H1 (cell line): ENCODE measurements at regions not wholly inside any gene's neighbourhood (a gene's known extent, or its start where the extent isn't known, plus 50 kb on each side); places are given as distances from the start of the nearest gene placed in this dataset.

ENCODE experiments used
- CTCF ChIA-PET: fragments of 300-600 bp; sonication (Branson Sonifier 250); formaldehyde crosslinking; loops from one replicate; lab custom pipeline; 2021; ENCODE audit not compliant: partially characterized antibody; lab: Charles Lee
- POLR2A ChIA-PET: fragments of 300-600 bp; sonication (Branson Sonifier 250); formaldehyde crosslinking; loops from one replicate; lab custom pipeline; 2021; ENCODE audit warnings: inconsistent platforms; ENCODE audit not compliant: partially characterized antibody; lab: Charles Lee
- DNase-seq, 2 experiments: peaks; one replicate each; pipeline versions ENCODE4 v3.0.0 to v3.0.0-alpha.2; 2010 to 2022; ENCODE audit warnings: low spot score in 2 of 2, low read depth in 1 of 2, mixed read lengths in 1 of 2
- FAIRE-seq: peaks from 2 replicates; lab custom pipeline; 2011; peaks lifted over from hg19 to GRCh38; lab: Jason Lieb, UNC
- H2AFZ ChIP-seq: 2 replicates; pipeline ENCODE4 v1.8.1; 2012; ENCODE audit warnings: low read length, inconsistent platforms
- H2AK5ac ChIP-seq: 2 replicates; pipeline ENCODE4 v1.6.1; 2013; ENCODE audit warnings: low read depth, low read length
- H2BK120ac ChIP-seq: replicated peaks from 2 replicates; pipeline ENCODE3; 2013; ENCODE audit warnings: low read depth, low read length, inconsistent platforms
- H2BK12ac ChIP-seq: 2 replicates; pipeline ENCODE4 v1.6.1; 2013; ENCODE audit warnings: low read depth, low read length
- H2BK15ac ChIP-seq: 2 replicates; pipeline ENCODE4 v1.6.1; 2013; ENCODE audit warnings: low read length
- H2BK20ac ChIP-seq: 2 replicates; pipeline ENCODE4 v1.6.1; 2013; ENCODE audit warnings: low read length
- H2BK5ac ChIP-seq: 2 replicates; pipeline ENCODE4 v1.6.1; 2013; ENCODE audit warnings: low read depth, low read length
- H3K14ac ChIP-seq: 2 replicates; pipeline ENCODE4 v1.6.1; 2013; ENCODE audit warnings: inconsistent platforms; ENCODE audit not compliant: insufficient read length
- H3K18ac ChIP-seq: 2 replicates; pipeline ENCODE4 v1.6.1; 2013; ENCODE audit warnings: low read length; ENCODE audit errors: extremely low read depth
- H3K23ac ChIP-seq: 2 replicates; pipeline ENCODE4 v1.6.1; 2013; ENCODE audit warnings: inconsistent platforms; ENCODE audit not compliant: insufficient read length
- H3K23me2 ChIP-seq: 2 replicates; pipeline ENCODE4 v1.6.1; 2013; ENCODE audit warnings: low read depth, low read length
- H3K27ac ChIP-seq: 2 replicates; pipeline ENCODE4 v1.6.1; 2011; ENCODE audit warnings: low read depth, low read length, inconsistent platforms
- H3K27me3 ChIP-seq, 4 experiments: replicated peaks in 1 of 4; 1 replicate in 1 of 4; 2 replicates in 3 of 4; pipeline versions ENCODE4 v1.6.1 to v1.8.1; 2011 to 2013; ENCODE audit warnings: low read length in 3 of 4, mild to moderate bottlenecking in 3 of 4, inconsistent platforms in 2 of 4, mixed read lengths in 2 of 4, moderate library complexity in 1 of 4; ENCODE audit not compliant: control insufficient read depth in 3 of 4, insufficient read depth in 3 of 4; ENCODE audit errors: extremely low read depth in 1 of 4
- H3K36me3 ChIP-seq, 4 experiments: 2 replicates each; pipeline versions ENCODE4 v1.6.1 to v1.8.1; 2011 to 2013; ENCODE audit warnings: mild to moderate bottlenecking in 4 of 4, low read length in 3 of 4, moderate library complexity in 2 of 4, control low read depth in 1 of 4, inconsistent platforms in 1 of 4; ENCODE audit not compliant: insufficient read depth in 4 of 4, control insufficient read depth in 2 of 4
- H3K4ac ChIP-seq: replicated peaks from 2 replicates; pipeline ENCODE3; 2013; ENCODE audit warnings: low read length, low read depth, mixed read lengths, inconsistent platforms; ENCODE audit not compliant: insufficient read length
- H3K4me1 ChIP-seq, 4 experiments: replicated peaks in 1 of 4; 1 replicate in 1 of 4; 2 replicates in 3 of 4; pipeline versions ENCODE4 v1.6.1 to v1.8.1; 2011 to 2013; ENCODE audit warnings: low read length in 3 of 4, inconsistent platforms in 2 of 4, mixed read lengths in 1 of 4; ENCODE audit not compliant: insufficient read depth in 4 of 4, control insufficient read depth in 3 of 4
- H3K4me2 ChIP-seq, 2 experiments: 2 replicates each; pipeline versions ENCODE4 v1.6.1 to v1.8.1; 2011 to 2013; ENCODE audit warnings: low read depth in 2 of 2, low read length in 2 of 2, control low read depth in 1 of 2, inconsistent platforms in 1 of 2, mild to moderate bottlenecking in 1 of 2; ENCODE audit not compliant: insufficient read depth in 1 of 2
- H3K4me3 ChIP-seq, 4 experiments: fragments of 200-600, 300-600 bp in 1 of 4; sonication (generic), shearing (Covaris generic), sonication (Bioruptor Twin) in 1 of 4; 2 replicates each; pipeline versions ENCODE4 v1.5.1 to v1.8.1; 2011 to 2016; ENCODE audit warnings: low read length in 4 of 4, low read depth in 3 of 4, control low read depth in 2 of 4, inconsistent platforms in 2 of 4, mild to moderate bottlenecking in 2 of 4, mixed read lengths in 1 of 4, moderate library complexity in 1 of 4; ENCODE audit not compliant: insufficient read depth in 2 of 4; ENCODE audit errors: extremely low read depth in 1 of 4
- H3K56ac ChIP-seq: replicated peaks from 2 replicates; pipeline ENCODE3; 2013; ENCODE audit warnings: low read depth, mild to moderate bottlenecking, mixed read lengths, low read length, inconsistent platforms; ENCODE audit not compliant: insufficient read length
- H3K79me1 ChIP-seq: 2 replicates; pipeline ENCODE4 v1.6.1; 2013; ENCODE audit warnings: low read depth, low read length, control low read depth
- H3K79me2 ChIP-seq, 2 experiments: 2 replicates each; pipeline versions ENCODE4 v1.6.1 to v1.8.1; 2012 to 2013; ENCODE audit warnings: low read length in 2 of 2, mild to moderate bottlenecking in 2 of 2, inconsistent platforms in 1 of 2; ENCODE audit not compliant: insufficient read depth in 2 of 2, control insufficient read depth in 1 of 2
- H3K9ac ChIP-seq, 4 experiments: replicated peaks in 1 of 4; 1 replicate in 1 of 4; 2 replicates in 3 of 4; pipeline versions ENCODE4 v1.6.1 to v1.8.1; 2011 to 2013; ENCODE audit warnings: low read depth in 3 of 4, low read length in 3 of 4, control low read depth in 2 of 4, mild to moderate bottlenecking in 2 of 4, moderate library complexity in 2 of 4, inconsistent platforms in 1 of 4; ENCODE audit errors: extremely low read depth in 1 of 4
- H3K9me3 ChIP-seq, 2 experiments: 2 replicates each; pipeline versions ENCODE4 v1.6.1 to v1.8.1; 2012 to 2013; ENCODE audit warnings: mild to moderate bottlenecking in 2 of 2, moderate library complexity in 2 of 2, control low read depth in 1 of 2, inconsistent platforms in 1 of 2, low read depth in 1 of 2, low read length in 1 of 2, mixed read lengths in 1 of 2; ENCODE audit not compliant: insufficient read depth in 2 of 2
- H4K20me1 ChIP-seq, 2 experiments: replicated peaks in 1 of 2; 2 replicates each; pipeline versions ENCODE3 to v1.8.1; 2011 to 2013; ENCODE audit warnings: inconsistent platforms in 2 of 2, low read length in 2 of 2, mild to moderate bottlenecking in 1 of 2; ENCODE audit not compliant: insufficient read depth in 2 of 2, control insufficient read depth in 1 of 2
- H4K5ac ChIP-seq: 2 replicates; pipeline ENCODE4 v1.6.1; 2013; ENCODE audit warnings: low read length, low read depth, mixed read lengths, inconsistent platforms; ENCODE audit not compliant: insufficient read length
- H4K8ac ChIP-seq: 2 replicates; pipeline ENCODE4 v1.8.0; 2013; ENCODE audit warnings: mild to moderate bottlenecking, moderate library complexity, low read length, inconsistent platforms; ENCODE audit not compliant: insufficient read depth; ENCODE audit errors: extremely low read depth
- H4K91ac ChIP-seq: replicated peaks from 2 replicates; pipeline ENCODE3; 2013; ENCODE audit warnings: low read length, mixed read lengths, inconsistent platforms; ENCODE audit not compliant: insufficient read length
- BCL11A ChIP-seq, 2 experiments: IDR thresholded peaks; one replicate each; pipeline ENCODE4 v1.6.1; 2011; ENCODE audit warnings: low read depth in 2 of 2, low read length in 2 of 2, mild to moderate bottlenecking in 2 of 2
- EGR1 ChIP-seq: IDR thresholded peaks from 2 replicates; pipeline ENCODE4 v1.6.1; 2011; ENCODE audit warnings: low read depth, low read length, borderline replicate concordance
- RAD21 ChIP-seq, 2 experiments: IDR thresholded peaks in 1 of 2; conservative IDR thresholded peaks in 1 of 2; 2 replicates each; pipeline ENCODE4 v1.6.1; 2011; ENCODE audit warnings: low read depth in 2 of 2, low read length in 2 of 2, improper control_type of control experiment in 1 of 2, inconsistent platforms in 1 of 2, mild to moderate bottlenecking in 1 of 2, moderate library complexity in 1 of 2
- RXRA ChIP-seq: IDR thresholded peaks from 2 replicates; pipeline ENCODE4 v1.6.1; 2011; ENCODE audit warnings: low read depth, mild to moderate bottlenecking, low read length, moderate library complexity; ENCODE audit not compliant: insufficient read depth
- SIRT6 ChIP-seq: IDR thresholded peaks from one replicate; pipeline ENCODE4 v1.7.1; 2012; ENCODE audit warnings: low read length, inconsistent platforms
- SRF ChIP-seq: IDR thresholded peaks from 2 replicates; pipeline ENCODE4 v1.6.1; 2011; ENCODE audit warnings: mild to moderate bottlenecking, low read depth, low read length, moderate library complexity
- WGBS, 2 experiments: shearing (Covaris generic) in 1 of 2; methylation state at CpG; one replicate each; pipeline versions ENCODE4 v1.1.6 to v1.1.7; 2013 to 2015; ENCODE audit warnings: low lambda C conversion rate in 2 of 2, mixed read lengths in 2 of 2, inconsistent platforms in 1 of 2, low coverage in 1 of 2, missing lambda C conversion rate in 1 of 2; ENCODE audit not compliant: insufficient replicate concordance in 2 of 2, insufficient coverage in 1 of 2, insufficient read length in 1 of 2; ENCODE audit errors: extremely low coverage in 1 of 2, missing lambda C conversion rate in 1 of 2; 5-methylcytosine and 5-hydroxymethylcytosine counted together

DNA sequence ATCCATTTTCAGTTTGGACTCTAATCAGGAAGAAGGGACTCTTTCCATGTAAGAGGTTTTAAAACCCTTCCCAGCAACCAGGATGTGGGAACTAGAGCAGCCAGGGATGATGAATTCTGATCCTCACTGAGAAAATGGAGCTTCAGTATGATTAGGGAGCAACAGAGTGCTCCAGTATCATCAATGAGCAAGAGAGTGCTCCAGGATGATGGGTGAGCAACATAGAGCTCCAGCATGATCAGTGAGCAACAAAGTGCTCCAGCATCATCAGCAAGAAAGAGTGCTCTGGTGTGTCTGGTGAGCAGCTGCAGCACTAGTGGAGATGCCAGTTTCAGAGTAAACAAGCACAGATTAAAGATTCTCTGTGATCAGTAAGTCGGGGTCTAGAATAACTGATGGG lies 106.4 kb upstream of the LPP start:
- no peak overlapping the region for H4K91ac ChIP-seq
- H3K36me3 ChIP-seq, result no peaks in the 10 kb centered on the region
- no peak overlapping the region for H2BK12ac ChIP-seq
- no peak overlapping the region for H4K5ac ChIP-seq
- no peak overlapping the region for H4K8ac ChIP-seq
- H2BK120ac ChIP-seq, result no peak overlapping the region
- no peaks in the 10 kb centered on the region for H4K20me1 ChIP-seq
- H2BK15ac ChIP-seq, result no peak overlapping the region
- no peaks in the 10 kb centered on the region; a peak in 1 of 7 replicates for H3K27me3 ChIP-seq
- ChIA-PET POLR2A (no interaction called here), CTCF (interaction anchor here (1.5 to 7.2 kb wide), 3 partner anchors 300 to 308 kb away, joined by 3 to 40 read pairs (median 6); partner anchors contain the start of gene BCL6)
- no peaks in the 10 kb centered on the region for H3K79me1 ChIP-seq
- H3K56ac ChIP-seq, result no peak overlapping the region
- no peak overlapping the region for H3K14ac ChIP-seq
- no peak overlapping the region for H2AK5ac ChIP-seq
- H2BK20ac ChIP-seq, result no peak overlapping the region
- no peaks in the 10 kb centered on the region for H3K79me2 ChIP-seq
- H3K4me3 ChIP-seq, result no peak overlapping the region
- H2AFZ ChIP-seq, result no peak overlapping the region
- no peak overlapping the region for H2BK5ac ChIP-seq
- H3K9ac ChIP-seq, result no peak overlapping the region
- 100% methylated on average over 1 of the region's 1 CpG; no CpG with 5 or more reads in 1 of the 2 experiments for WGBS, 2 experiments
- H3K4me1 ChIP-seq, result peaks cover 2 to 11% (median 6%) of the 10 kb centered on the region in 4 experiments
- no peak overlapping the region for H3K18ac ChIP-seq
- no peak overlapping the region for H3K27ac ChIP-seq
- H3K23ac ChIP-seq, result no peak overlapping the region
- TF ChIP-seq SRF (no peak), RXRA (no peak), RAD21 (IDR thresholded peaks at IDR 0.05 in 1 of 2, conservative IDR thresholded peaks at IDR 0.05 in 1 of 2; ENCODE audit: low read depth in 2 of 2, low read length in 2 of 2) (no peak), BCL11A (IDR thresholded peaks at IDR 0.05; ENCODE audit: low read depth in 2 of 2, low read length in 2 of 2) (no peak), EGR1 (no peak), SIRT6 (no peak)
- no peak overlapping the region for H3K4me2 ChIP-seq
- H3K4ac ChIP-seq, result no peak overlapping the region
- no peaks in the 10 kb centered on the region for H3K9me3 ChIP-seq
- no peaks in the 10 kb centered on the region for H3K23me2 ChIP-seq
- no peak for FAIRE-seq
- DNase-seq, result no peak
